HG02610 (cell line): ENCODE measurements at regions not wholly inside any gene's neighbourhood (a gene's known extent, or its start where the extent isn't known, plus 50 kb on each side); places are given as distances from the start of the nearest gene placed in this dataset.

Experiments
- ATAC-seq: cut with Tn5 transposase; IDR thresholded peaks from one replicate; pipeline ENCODE4 v1.9.1; 2021; ENCODE audit warnings: mild to moderate bottlenecking, moderate library complexity; ENCODE audit not compliant: unreplicated experiment

DNA sequence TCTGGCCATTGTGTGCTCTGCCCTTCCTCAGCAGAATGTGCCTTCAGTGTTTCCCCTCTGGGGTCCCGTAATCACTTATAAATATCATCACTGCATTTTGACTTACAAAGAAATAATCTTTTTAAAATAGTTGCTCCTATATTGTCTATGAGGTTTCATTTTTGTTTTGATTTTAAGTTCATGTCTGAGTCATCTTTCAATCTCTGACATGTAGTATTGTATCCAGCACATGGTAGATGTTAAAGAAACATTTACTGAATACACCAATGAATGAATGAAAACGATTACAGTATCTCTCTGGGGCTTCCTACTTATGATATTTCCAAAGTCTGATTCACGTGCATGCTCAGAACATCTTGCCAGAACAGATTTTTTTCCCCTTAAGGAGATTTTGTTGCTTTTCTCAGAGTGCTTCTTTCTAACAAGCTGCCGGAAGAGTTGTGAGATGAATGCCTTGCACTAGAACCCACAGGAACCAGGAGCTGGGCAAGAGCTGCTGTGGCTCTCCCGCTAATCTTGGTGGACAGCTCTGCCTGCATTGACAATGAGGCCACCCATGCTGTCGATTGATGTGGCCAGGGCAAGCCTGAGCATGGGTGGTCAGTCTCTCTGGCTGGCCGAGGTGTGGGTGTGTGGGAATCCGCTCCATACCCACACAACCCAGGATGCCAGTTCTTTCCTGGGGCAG is 199.4 kb downstream of the CYRIA start:
- no peak for ATAC-seq

DNA sequence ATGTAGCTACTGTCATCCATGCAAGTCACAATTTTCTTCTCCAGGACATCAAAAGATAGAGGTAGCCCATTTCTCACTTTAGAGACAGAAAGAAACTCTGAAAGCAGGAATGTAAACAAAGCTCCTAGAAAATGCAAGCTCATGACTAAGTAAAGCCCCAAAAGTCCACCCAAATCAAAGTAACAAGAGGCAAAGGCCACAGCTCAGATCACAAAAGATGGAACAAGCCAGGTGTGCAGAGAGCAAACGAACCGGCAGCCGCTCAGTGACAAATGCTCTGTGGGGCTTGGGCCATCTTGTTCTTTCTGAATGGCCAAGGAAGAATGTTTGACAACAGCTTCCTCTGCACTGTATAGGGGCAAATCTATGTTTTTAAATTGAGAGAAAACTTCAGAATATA is 201.0 kb downstream of the CYRIA start:
- ATAC-seq = no peak

DNA sequence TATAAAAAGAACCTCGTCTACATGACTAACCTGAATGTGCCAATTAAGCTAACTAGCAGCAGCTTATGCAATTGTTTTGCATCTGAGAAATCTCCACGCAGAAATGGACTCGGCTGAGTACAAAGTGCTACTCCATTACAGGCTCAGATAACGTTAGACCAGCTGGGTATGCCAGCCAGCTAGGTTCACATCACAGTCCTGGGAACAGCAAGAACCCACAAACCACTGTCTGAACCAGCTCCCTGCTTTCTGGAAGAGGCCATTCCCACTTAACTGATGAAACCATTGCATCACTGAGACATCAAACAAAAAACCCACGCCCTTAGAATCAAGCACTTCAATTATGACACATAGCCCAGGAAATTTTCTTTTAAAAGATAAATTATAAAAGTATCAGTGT is 202.7 kb downstream of the CYRIA start:
- ATAC-seq = no peak

DNA sequence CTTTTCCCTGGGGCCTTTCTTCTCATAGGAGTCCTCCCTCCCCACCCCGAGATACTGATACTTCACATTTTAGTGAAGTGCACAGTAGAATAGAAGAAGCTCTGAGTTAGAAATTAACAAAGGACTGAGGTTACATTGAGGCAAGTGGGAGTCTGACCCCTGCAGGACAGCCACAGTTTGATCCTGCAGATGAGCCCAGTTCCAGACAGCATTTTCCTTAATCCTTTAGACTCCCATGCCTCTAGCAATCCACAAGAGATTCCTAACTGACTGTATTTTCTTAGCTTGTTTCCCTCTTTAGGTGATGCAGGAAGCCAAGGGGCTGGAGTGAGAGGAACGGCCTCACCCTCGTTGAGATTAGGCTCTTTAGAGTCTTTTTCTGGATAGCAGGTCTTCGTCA is 204.0 kb downstream of the CYRIA start:
- no peak for ATAC-seq

DNA sequence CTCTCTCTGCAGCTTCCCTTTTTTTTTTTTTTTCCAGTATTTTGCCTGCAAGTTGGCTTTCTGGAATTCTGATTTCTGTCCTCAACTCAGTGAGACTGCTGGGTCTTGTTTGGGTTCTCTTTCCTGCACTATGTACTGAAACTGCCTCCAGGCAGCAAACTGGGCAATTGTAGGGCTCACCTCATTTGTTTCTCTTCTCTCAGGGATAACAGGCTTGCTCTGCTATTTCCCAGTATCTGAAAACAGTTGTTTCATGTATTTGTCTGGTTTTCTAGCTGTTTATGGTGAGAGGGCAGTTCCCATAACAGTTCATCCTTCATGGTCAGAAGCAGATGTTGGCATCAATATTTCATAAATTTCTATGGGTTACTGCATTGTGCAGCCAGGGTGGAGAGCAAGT is 206.0 kb downstream of the CYRIA start:
- no peak for ATAC-seq

DNA sequence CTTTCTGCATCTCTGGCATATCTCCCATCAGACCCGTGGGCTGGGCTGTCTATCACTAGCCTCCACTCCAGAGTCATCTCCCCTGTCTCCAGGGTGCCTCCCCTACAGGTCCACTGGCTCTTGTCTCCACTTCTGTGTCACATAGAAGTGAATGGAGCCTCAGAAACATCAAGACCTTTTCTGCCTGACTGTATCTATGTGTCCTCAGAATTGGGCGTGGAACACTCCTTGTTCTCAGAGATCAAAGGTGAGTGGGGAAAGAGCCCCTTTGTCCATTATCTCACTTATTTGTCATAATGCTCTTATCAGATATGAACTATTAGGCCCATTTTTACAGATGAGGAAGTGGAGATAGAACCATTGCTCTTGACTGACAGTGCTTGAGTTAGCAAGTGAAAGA is 211.0 kb downstream of the CYRIA start:
- no peak for ATAC-seq

DNA sequence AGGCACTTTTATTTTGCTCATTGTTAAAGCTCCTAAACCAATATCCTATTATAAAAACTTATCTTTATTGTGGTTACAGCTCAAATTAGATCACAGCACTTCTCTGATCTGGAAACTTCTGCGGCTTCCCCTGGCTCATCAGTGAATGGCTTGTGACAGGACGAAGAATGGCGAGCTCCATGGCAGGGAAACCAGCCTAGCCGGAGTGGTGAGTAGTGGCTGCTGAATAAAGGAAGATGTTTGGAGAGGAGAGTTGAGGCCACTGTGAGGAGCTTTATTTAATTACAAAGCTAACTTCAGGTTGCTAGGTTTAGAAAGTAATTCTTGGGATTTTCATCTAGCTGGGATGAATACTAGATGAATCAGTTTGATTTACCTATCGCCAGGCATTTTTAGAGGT is 213.5 kb downstream of the CYRIA start:
- no peak for ATAC-seq

DNA sequence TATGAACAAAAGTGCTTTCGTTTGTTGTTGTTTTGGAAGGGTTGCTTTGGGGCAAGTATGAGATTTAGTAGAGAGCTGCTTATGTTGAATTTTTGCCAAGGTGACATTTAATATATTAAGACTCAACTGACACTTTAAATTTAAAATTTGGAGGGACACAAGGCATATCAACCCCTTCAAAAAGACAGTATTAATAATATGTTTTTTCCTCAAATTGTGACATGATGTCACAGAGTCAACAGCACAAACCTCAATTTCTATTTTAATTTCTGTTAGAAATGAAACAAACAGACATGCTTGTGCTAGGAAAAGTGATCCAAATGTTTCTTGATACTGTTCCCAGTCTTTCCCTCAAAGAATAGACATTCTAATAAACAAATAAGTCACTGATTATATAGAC is 218.9 kb downstream of the CYRIA start:
- ATAC-seq = no peak

DNA sequence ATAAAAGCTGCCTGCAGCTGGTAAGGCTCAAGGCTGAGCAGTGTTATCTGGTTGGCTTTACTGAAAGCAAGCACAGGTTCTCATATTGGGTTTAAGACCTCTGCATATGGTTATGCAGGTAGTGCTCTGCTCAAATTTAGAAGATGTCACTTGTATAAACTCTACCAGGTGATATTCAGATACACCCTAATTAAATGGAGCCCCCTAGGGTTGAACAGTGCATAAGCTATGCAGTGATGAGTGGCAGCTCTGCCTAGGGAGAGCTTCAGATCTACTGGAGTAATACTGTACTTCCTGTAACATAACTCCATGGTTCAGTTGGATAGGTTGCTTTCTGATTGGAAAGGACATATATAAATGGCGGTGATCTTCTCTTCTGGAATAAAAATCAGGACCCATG is 222.7 kb downstream of the CYRIA start:
- no peak for ATAC-seq

DNA sequence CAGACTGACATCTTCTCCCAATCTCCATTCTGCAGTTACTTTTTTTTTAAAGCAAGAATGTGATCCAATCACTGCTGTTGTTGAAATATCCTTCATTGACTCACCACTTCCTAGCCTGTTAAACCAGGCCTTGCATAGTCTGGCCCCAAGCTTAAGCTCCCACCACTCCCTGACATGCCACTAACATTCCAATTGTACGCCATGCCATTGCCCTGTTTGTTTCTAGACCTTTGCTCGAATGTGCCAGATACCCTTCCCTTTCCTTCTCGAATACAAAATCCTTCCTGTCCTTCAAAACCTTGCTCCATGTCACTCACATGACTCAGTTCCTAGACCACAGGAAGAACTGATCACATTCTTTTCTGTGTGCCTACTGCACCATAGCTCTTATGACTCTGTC is 224.2 kb downstream of the CYRIA start:
- ATAC-seq = no peak

DNA sequence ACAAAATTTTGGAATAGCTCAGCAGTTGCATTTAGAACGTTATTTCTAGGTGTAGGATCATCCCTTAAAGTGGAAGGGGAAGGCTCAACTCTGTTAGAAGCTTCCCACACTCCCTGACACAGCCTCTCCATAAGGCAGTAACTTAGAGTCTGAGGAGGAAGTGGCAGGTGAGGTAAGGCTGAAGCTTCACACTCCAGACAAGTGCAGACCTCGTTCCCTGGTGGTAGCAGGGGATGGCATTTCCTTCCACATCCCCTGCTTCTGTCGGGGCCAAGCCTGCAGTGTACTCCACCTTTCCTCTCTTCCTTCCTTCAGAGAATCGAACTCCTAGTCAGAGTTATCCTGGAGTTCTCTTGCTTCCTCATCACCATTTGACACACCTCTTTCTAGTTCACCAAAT is 224.7 kb downstream of the CYRIA start:
- ATAC-seq = no peak

DNA sequence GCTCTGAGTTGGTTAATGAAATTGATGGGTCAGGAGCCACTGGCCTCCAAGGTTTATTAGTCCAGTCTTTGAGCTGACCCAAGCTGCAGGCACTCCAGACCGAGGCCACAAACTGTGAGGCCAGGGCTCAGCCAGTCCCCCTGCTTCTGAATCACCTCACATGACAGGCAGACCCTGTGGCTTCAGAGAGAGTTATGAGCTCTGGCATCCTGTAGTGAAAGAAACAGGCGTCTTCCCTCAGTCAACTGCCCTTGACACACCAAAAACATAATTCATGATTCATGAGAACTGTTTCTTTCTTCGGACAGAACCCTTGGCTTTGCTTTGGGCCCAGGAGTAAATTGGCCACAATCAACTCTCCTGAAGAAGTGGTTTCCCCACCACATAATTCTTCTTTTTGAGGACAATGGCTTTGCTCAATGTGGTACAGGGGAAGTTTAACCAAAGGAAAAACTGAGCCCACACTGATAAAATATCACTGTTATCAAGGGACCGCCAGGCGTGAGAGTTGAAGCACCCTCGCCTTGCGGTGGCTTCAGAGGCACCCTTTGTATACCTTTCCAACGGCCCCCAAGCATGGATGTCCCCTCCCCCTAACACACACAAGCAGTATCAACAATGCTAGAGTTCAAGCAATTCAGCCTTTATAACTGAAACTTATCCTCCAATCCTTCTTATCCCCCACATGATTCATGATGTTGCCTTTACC is 226.9 kb downstream of the CYRIA start:
- ATAC-seq = no peak

DNA sequence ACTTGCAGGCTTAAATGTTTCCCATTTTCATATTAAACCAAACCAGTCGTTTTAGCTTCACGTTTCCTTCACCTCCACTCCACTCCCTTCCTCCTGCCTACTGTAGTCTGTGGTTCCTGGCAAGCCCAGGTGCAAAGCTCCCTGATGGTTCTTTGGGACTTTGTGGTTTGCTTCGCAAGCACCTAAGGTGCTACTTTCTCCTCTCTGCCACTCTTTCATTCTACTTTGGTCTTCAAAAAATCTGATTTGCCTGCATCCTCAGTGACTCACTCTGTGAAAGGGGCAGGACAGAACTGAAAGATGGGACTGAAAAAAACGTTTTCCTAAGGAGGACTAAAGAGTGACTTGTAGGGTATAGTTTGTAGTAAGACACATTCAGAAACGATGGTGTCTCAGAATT is 228.4 kb downstream of the CYRIA start:
- no peak for ATAC-seq

DNA sequence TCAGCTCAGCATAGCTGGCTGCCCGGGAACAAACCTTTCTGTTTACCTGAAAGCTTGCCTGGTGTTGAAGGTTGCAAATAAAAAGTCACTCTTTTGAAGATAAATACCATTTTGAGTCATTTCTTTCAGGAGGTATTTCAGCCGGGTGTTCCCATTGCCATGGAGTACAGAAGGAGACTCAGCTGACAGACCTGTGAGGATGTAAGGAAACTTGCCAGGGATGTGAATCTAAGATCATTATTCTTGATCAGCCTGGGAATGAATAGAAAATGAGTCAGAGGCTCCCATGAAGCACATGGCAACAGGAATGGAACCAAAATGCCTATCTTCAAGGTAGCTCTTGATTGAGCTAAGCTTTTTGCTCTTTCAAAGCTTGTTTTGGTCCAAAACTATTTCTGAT is 231.2 kb downstream of the CYRIA start:
- ATAC-seq = no peak

DNA sequence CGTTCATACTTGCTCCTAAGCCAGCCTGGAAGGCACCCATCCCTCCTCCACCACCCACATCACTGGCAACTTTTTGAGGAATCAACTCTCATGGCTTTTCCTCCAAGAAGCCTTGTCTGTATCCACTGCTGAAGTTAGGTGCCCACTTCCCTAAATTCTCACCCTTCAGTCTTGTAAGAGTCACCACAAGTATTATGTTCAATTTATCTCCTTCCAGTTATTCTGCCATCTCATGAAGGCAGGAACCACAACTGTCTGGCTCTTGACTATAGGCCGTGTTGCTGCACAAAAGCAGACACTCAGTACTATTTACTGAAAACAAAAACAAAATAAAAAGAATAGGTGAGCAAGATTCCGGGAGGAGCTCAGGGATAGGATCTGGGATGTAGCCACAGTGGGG is 234.8 kb downstream of the CYRIA start:
- ATAC-seq = no peak

DNA sequence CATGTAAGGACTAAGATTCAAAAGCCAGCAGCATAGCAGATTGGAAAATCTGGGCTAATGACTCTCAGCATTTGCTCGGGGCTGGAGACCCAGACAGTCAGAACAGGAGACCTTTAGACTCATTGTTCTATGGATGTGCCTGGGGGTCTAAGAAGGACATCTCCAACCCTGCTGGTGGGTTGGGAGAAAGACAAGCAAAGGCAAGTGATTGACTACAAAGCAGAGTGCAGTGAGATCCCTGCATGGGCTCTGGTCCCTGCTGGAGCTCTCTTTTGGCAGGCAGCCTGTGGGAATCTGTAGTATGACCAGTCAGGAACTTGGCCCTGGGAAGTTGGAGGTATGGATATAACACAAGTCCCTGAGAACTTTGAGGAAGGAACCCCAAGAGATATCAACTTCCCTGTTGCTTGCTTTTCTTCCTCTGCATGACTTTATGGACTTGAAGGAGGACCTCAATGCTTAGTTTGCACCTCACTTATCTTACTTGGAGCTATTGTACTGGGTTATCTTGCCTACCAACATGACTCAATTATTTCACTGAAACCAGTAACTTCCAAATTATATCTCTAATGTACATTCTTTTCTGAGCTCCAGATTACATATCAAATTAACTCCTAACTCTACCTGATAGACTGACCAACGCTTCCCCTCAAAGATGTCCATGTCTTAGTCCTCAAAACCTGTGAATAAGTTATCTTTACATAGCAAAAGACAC is 236.0 kb downstream of the CYRIA start:
- no peak for ATAC-seq

DNA sequence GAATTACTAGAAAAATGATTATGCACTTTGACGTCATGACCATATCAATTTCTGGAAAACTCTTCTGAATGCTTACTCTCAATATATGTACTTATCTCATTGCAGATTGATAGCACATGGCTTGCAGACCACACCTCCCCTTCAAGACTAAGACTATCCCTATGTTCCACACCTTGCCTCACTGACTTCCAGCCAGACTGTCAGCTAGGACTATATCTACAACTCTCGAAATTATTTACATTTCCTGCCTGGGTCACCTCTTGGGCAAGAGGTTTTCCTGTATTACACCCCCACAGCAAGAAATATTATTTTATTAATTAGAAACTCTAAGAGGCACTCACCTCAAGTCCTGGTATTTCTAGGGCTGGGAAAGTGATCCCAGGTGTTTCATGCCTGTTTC is 236.6 kb downstream of the CYRIA start:
- no peak for ATAC-seq

DNA sequence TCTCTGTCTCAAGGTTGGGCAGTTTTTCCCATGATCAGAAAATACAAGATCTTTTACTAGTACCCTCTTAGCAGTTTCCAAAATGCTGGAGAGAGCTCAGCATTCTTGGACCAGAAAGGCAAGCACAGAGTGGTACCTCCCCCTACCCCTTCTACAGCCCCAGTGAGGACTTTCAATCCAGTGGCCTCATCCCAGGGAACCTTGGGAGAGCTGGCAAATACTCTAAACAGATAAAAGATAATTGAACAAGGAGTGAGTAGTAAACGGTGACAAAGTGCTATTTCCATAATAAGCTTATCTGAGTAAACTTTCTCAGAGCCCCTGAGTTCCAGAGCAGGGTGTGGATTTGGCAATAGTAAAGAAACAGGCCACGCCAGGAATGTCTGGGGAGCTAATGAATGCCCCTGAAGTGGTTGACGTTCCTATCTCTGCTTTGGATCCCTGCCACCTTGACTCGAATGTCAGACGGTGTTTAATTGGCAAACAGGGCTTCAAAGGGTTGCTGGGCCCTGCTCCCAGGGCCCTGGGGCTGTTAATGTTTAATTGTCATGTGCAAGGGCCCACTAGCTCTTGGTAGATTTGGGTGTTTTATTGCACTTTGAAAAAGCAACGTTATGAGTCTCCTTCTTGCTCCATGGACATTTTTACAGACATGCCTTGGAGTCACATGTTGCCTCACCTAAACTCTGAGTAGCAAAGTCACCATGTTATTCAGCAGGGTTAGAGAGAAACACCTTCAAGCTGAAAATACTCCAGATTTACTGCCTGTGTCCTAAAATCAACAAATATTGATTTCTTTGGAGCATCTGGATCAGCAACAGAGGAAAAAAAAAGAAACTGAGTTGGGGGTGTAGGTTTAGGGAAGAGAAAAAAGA is 239.9 kb downstream of the CYRIA start:
- ATAC-seq = no peak

DNA sequence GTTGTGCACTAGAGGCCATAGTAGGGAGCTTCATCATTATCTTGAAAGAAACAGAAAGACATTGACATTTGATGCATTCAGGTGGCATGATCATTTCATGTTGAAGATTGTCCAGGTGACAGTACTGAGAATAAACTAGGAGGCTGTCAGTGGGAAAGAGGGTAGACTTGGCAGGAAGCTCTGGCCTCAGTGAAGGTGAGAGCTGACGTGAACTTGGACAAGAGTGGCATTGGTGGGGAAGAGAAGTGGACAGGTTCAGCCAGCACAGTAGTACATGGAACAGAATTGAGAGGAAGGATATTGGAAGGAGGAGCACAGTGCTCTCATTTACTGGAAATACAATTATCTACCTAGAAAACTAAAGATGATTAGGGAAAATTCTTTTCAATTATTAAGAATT is 245.2 kb downstream of the CYRIA start:
- no peak for ATAC-seq

DNA sequence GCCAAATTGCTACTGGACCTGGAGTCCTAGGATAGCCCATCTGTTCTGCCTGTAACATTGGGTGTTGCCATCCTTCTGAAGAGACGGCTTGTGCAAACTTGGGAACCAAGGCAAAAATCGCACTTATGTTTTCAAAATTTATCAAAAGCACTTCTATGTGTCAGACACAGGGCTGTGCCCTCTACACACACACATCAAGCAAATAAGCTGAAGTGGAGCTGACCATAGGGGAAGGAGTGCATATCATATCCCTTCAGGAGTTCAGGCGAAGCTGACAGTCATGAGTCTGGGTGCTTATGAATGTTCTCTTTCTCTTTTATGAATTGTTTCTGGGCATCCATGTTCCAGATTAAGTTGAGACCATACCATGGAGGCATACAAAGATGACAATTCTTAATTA is 247.9 kb downstream of the CYRIA start:
- ATAC-seq = no peak

DNA sequence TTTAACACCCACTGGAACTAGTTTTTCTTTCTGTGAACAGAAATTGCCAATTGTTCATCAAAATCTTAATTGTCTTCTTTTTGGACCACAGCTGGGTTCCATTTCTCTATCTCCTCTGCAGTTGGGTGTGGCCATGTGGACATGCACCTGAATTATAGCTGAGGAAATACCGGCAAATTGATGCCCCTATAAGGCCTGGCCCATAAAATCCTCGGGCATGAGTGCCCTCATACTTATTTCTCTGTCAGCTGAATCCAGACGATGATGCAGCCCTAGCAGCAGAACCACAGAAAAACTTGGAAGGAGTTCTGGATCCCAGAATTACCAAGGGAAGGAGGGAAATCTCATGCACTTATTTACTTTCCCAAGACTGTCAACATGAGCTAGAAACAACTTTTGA is 249.0 kb downstream of the CYRIA start:
- no peak for ATAC-seq
